ENCODE measurements at regions not wholly inside any gene's neighbourhood (a gene's known extent, or its start where the extent isn't known, plus 50 kb on each side); places are given as distances from the start of the nearest gene placed in this dataset.

GRCh38 chrX:121128925-121129877 lies 81.8 kb downstream of the GLUD2 start:
- Histone ChIP-seq H3K36me3 (ENCODE audit: control insufficient read depth in 3 of 3, insufficient read depth in 2 of 3, low read depth in 1 of 3, low read length in 3 of 3) (no peaks in the 10 kb centered on the region), H3K4me3 (ENCODE audit: low read depth in 1 of 3, low read length in 3 of 3) (no peak overlapping the region), H3K27me3 (ENCODE audit: control insufficient read depth in 3 of 3, insufficient read depth in 3 of 3, low read length in 3 of 3) (no peaks in the 10 kb centered on the region), H3K9me3 (ENCODE audit: control insufficient read depth in 2 of 2, insufficient read depth in 1 of 2, low read depth in 1 of 2, low read length in 1 of 2) (peaks cover 0 to 2% of the 10 kb centered on the region in 2 donors), H3K4me1 (ENCODE audit: control insufficient read depth in 3 of 3, insufficient read depth in 2 of 3, low read depth in 1 of 3, low read length in 2 of 3) (no peaks in the 10 kb centered on the region), H3K27ac (ENCODE audit: low read depth in 1 of 3, low read length in 2 of 3) (no peak overlapping the region)
- no peak for DNase-seq
- WGBS, 3 donors: 83 to 93% (median 90%) methylated on average over 5 of the region's 5 CpGs
- no peak for FAIRE-seq

- Histone ChIP-seq H3K4me1 (ENCODE audit: control insufficient read depth in 3 of 3, insufficient read depth in 2 of 3, low read depth in 1 of 3, low read length in 2 of 3) (no peaks in the 10 kb centered on the region), H3K9me3 (ENCODE audit: control insufficient read depth in 2 of 2, insufficient read depth in 1 of 2, low read depth in 1 of 2, low read length in 1 of 2) (peaks cover 0 to 2% of the 10 kb centered on the region in 2 donors), H3K4me3 (ENCODE audit: low read depth in 1 of 3, low read length in 3 of 3) (no peak overlapping the region), H3K27me3 (ENCODE audit: control insufficient read depth in 3 of 3, insufficient read depth in 3 of 3, low read length in 3 of 3) (no peaks in the 10 kb centered on the region), H3K36me3 (ENCODE audit: control insufficient read depth in 3 of 3, insufficient read depth in 2 of 3, low read depth in 1 of 3, low read length in 3 of 3) (no peaks in the 10 kb centered on the region), H3K27ac (ENCODE audit: low read depth in 1 of 3, low read length in 2 of 3) (no peak overlapping the region)
- FAIRE-seq (no peak), DNase-seq (no peak)
- 56 to 65% (median 63%) methylated on average over 6 of the region's 6 CpGs for WGBS, 3 donors
Observed at GRCh38 chrX:121132675-121133074, 85.3 kb downstream of the GLUD2 start.

- Histone ChIP-seq H3K27me3 (ENCODE audit: control insufficient read depth in 3 of 3, insufficient read depth in 3 of 3, low read length in 3 of 3) (no peaks in the 10 kb centered on the region), H3K27ac (ENCODE audit: low read depth in 1 of 3, low read length in 2 of 3) (no peak overlapping the region), H3K4me3 (ENCODE audit: low read depth in 1 of 3, low read length in 3 of 3) (no peak overlapping the region), H3K9me3 (ENCODE audit: control insufficient read depth in 2 of 2, insufficient read depth in 1 of 2, low read depth in 1 of 2, low read length in 1 of 2) (no peaks in the 10 kb centered on the region), H3K36me3 (ENCODE audit: control insufficient read depth in 3 of 3, insufficient read depth in 2 of 3, low read depth in 1 of 3, low read length in 3 of 3) (no peaks in the 10 kb centered on the region), H3K4me1 (ENCODE audit: control insufficient read depth in 3 of 3, insufficient read depth in 2 of 3, low read depth in 1 of 3, low read length in 2 of 3) (no peaks in the 10 kb centered on the region)
- WGBS, 3 donors: 54 to 74% (median 66%) methylated on average over 8 of the region's 8 CpGs
- FAIRE-seq: no peak
- DNase-seq: no peak
Observed at GRCh38 chrX:121135488-121136207, 88.2 kb downstream of the GLUD2 start.

GRCh38 chrX:121146059-121146628 lies 98.7 kb downstream of the GLUD2 start:
- DNase-seq (no peak), FAIRE-seq (no peak)
- Histone ChIP-seq H3K36me3 (ENCODE audit: control insufficient read depth in 3 of 3, insufficient read depth in 2 of 3, low read depth in 1 of 3, low read length in 3 of 3) (no peaks in the 10 kb centered on the region), H3K4me1 (ENCODE audit: control insufficient read depth in 3 of 3, insufficient read depth in 2 of 3, low read depth in 1 of 3, low read length in 2 of 3) (no peaks in the 10 kb centered on the region), H3K27ac (ENCODE audit: low read depth in 1 of 3, low read length in 2 of 3) (no peak overlapping the region), H3K4me3 (ENCODE audit: low read depth in 1 of 3, low read length in 3 of 3) (no peak overlapping the region), H3K9me3 (ENCODE audit: control insufficient read depth in 2 of 2, insufficient read depth in 1 of 2, low read depth in 1 of 2, low read length in 1 of 2) (no peaks in the 10 kb centered on the region), H3K27me3 (ENCODE audit: control insufficient read depth in 3 of 3, insufficient read depth in 3 of 3, low read length in 3 of 3) (no peaks in the 10 kb centered on the region)

GRCh38 chrX:121150217-121150616 lies 102.8 kb downstream of the GLUD2 start:
- WGBS, 3 donors: 40 to 72% (median 50%) methylated on average over 1 of the region's 1 CpG
- Histone ChIP-seq H3K36me3 (ENCODE audit: control insufficient read depth in 3 of 3, insufficient read depth in 2 of 3, low read depth in 1 of 3, low read length in 3 of 3) (no peaks in the 10 kb centered on the region), H3K27me3 (ENCODE audit: control insufficient read depth in 3 of 3, insufficient read depth in 3 of 3, low read length in 3 of 3) (no peaks in the 10 kb centered on the region), H3K4me3 (ENCODE audit: low read depth in 1 of 3, low read length in 3 of 3) (no peak overlapping the region), H3K4me1 (ENCODE audit: control insufficient read depth in 3 of 3, insufficient read depth in 2 of 3, low read depth in 1 of 3, low read length in 2 of 3) (no peaks in the 10 kb centered on the region), H3K9me3 (ENCODE audit: control insufficient read depth in 2 of 2, insufficient read depth in 1 of 2, low read depth in 1 of 2, low read length in 1 of 2) (no peaks in the 10 kb centered on the region), H3K27ac (ENCODE audit: low read depth in 1 of 3, low read length in 2 of 3) (no peak overlapping the region)
- FAIRE-seq: no peak
- no peak for DNase-seq

- WGBS, 3 donors: 68 to 79% (median 75%) methylated on average over 4 of the region's 4 CpGs
- Histone ChIP-seq H3K9me3 (ENCODE audit: control insufficient read depth in 2 of 2, insufficient read depth in 1 of 2, low read depth in 1 of 2, low read length in 1 of 2) (no peaks in the 10 kb centered on the region), H3K4me3 (ENCODE audit: low read depth in 1 of 3, low read length in 3 of 3) (no peak overlapping the region)
Observed at GRCh38 chrX:121151293-121151692, 103.9 kb downstream of the GLUD2 start.

GRCh38 chrX:121154858-121155404 lies 107.5 kb downstream of the GLUD2 start:
- no peak overlapping the region for H3K27ac ChIP-seq (ENCODE audit: low read depth in 1 of 3, low read length in 2 of 3)
- H3K4me1 ChIP-seq (ENCODE audit: control insufficient read depth in 3 of 3, insufficient read depth in 2 of 3, low read depth in 1 of 3, low read length in 2 of 3): no peaks in the 10 kb centered on the region
- FAIRE-seq (no peak), DNase-seq (no peak)
- no peaks in the 10 kb centered on the region for H3K9me3 ChIP-seq (ENCODE audit: control insufficient read depth in 2 of 2, insufficient read depth in 1 of 2, low read depth in 1 of 2, low read length in 1 of 2)
- H3K36me3 ChIP-seq (ENCODE audit: control insufficient read depth in 3 of 3, insufficient read depth in 2 of 3, low read depth in 1 of 3, low read length in 3 of 3): no peaks in the 10 kb centered on the region
- H3K4me3 ChIP-seq (ENCODE audit: low read depth in 1 of 3, low read length in 3 of 3): no peak overlapping the region
- H3K27me3 ChIP-seq (ENCODE audit: control insufficient read depth in 3 of 3, insufficient read depth in 3 of 3, low read length in 3 of 3): no peaks in the 10 kb centered on the region
- WGBS, 3 donors: 76 to 89% (median 81%) methylated on average over 13 of the region's 13 CpGs

More at GRCh38 chrX:121151293-121151692, 103.9 kb downstream of the GLUD2 start:
- H3K36me3 ChIP-seq (ENCODE audit: control insufficient read depth in 3 of 3, insufficient read depth in 2 of 3, low read depth in 1 of 3, low read length in 3 of 3): no peaks in the 10 kb centered on the region
- H3K4me1 ChIP-seq (ENCODE audit: control insufficient read depth in 3 of 3, insufficient read depth in 2 of 3, low read depth in 1 of 3, low read length in 2 of 3): no peaks in the 10 kb centered on the region
- H3K27me3 ChIP-seq (ENCODE audit: control insufficient read depth in 3 of 3, insufficient read depth in 3 of 3, low read length in 3 of 3): no peaks in the 10 kb centered on the region
- no peak for FAIRE-seq
- H3K27ac ChIP-seq (ENCODE audit: low read depth in 1 of 3, low read length in 2 of 3): no peak overlapping the region
- DNase-seq: no peak

GRCh38 chrX:121160987-121161386 lies 113.6 kb downstream of the GLUD2 start:
- no peak for DNase-seq

More at GRCh38 chrX:121160987-121161386, 113.6 kb downstream of the GLUD2 start:
- no peaks in the 10 kb centered on the region for H3K36me3 ChIP-seq (ENCODE audit: control insufficient read depth in 3 of 3, insufficient read depth in 2 of 3, low read depth in 1 of 3, low read length in 3 of 3)
- H3K4me1 ChIP-seq (ENCODE audit: control insufficient read depth in 3 of 3, insufficient read depth in 2 of 3, low read depth in 1 of 3, low read length in 2 of 3): no peaks in the 10 kb centered on the region
- 20 to 48% (median 40%) methylated on average over 4 of the region's 4 CpGs for WGBS, 3 donors
- H3K27me3 ChIP-seq (ENCODE audit: control insufficient read depth in 3 of 3, insufficient read depth in 3 of 3, low read length in 3 of 3): no peaks in the 10 kb centered on the region
- H3K27ac ChIP-seq (ENCODE audit: low read depth in 1 of 3, low read length in 2 of 3): no peak overlapping the region
- H3K9me3 ChIP-seq (ENCODE audit: control insufficient read depth in 2 of 2, insufficient read depth in 1 of 2, low read depth in 1 of 2, low read length in 1 of 2): no peaks in the 10 kb centered on the region
- H3K4me3 ChIP-seq (ENCODE audit: low read depth in 1 of 3, low read length in 3 of 3): no peak overlapping the region
- no peak for FAIRE-seq
